A673 (cell line): ENCODE measurements at regions not wholly inside any gene's neighbourhood (a gene's known extent, or its start where the extent isn't known, plus 50 kb on each side); places are given as distances from the start of the nearest gene placed in this dataset.

Experiments used
- BruUV-seq: library from RNA; stranded (reverse); fragments of 400-500 nt; replicated peaks from 2 replicates; lab custom pipeline; 2021; lab: Mats Ljungman, UMichigan
- CTCF ChIA-PET: fragments of 300-600 bp; sonication (Branson Sonifier 250); formaldehyde crosslinking; loops from one replicate; lab custom pipeline; 2022; ENCODE audit warnings: antibody characterized with exemption; lab: Charles Lee
- POLR2A ChIA-PET: fragments of 300-600 bp; sonication (Branson Sonifier 250); formaldehyde crosslinking; loops from one replicate; lab custom pipeline; 2022; ENCODE audit warnings: antibody characterized with exemption; ENCODE audit not compliant: low non-redundant PET; lab: Charles Lee
- DNase-seq: peaks from one replicate; pipeline ENCODE4 v3.0.0-alpha.2; 2015; ENCODE audit warnings: low spot score
- H3K27ac ChIP-seq: fragments of 200-600 bp; sonication (generic); 2 replicates; pipeline ENCODE4 v1.5.1; 2016; ENCODE audit warnings: mixed run types, low read depth, mild to moderate bottlenecking, mixed read lengths, antibody characterized with exemption, low read length; ENCODE audit not compliant: poor library complexity, severe bottlenecking
- H3K27me3 ChIP-seq: fragments of 200-600 bp; sonication (generic); replicated peaks from 2 replicates; pipeline ENCODE4 v1.6.1; 2017; ENCODE audit warnings: mixed run types, low read depth, mild to moderate bottlenecking, mixed read lengths, antibody characterized with exemption, low read length; ENCODE audit not compliant: insufficient read depth, poor library complexity
- H3K36me3 ChIP-seq: fragments of 200-600 bp; sonication (generic); 2 replicates; pipeline ENCODE4 v1.6.1; 2016; ENCODE audit warnings: mixed run types, mild to moderate bottlenecking, mixed read lengths, antibody characterized with exemption, low read length; ENCODE audit not compliant: insufficient read depth, poor library complexity, severe bottlenecking
- H3K4me1 ChIP-seq: fragments of 200-600 bp; sonication (generic); 2 replicates; pipeline ENCODE4 v1.6.1; 2017; ENCODE audit warnings: mixed run types, mild to moderate bottlenecking, mixed read lengths, antibody characterized with exemption, low read length; ENCODE audit not compliant: insufficient read depth, poor library complexity, severe bottlenecking
- H3K4me3 ChIP-seq: fragments of 200-600 bp; sonication (generic); 2 replicates; pipeline ENCODE4 v1.5.1; 2016; ENCODE audit warnings: low read depth, mixed run types, mild to moderate bottlenecking, mixed read lengths, low read length; ENCODE audit not compliant: poor library complexity, severe bottlenecking
- H3K9me3 ChIP-seq: fragments of 200-600 bp; sonication (generic); 2 replicates; pipeline ENCODE4 v1.6.1; 2016; ENCODE audit warnings: mixed run types, low read depth, mild to moderate bottlenecking, mixed read lengths, antibody characterized with exemption, low read length; ENCODE audit not compliant: poor library complexity, severe bottlenecking
- CTCF ChIP-seq: fragments of 300-800, 200-600 bp; sonication (generic); conservative IDR thresholded peaks from 2 replicates; pipeline ENCODE4 v1.5.1; 2017; ENCODE audit warnings: low read depth, mild to moderate bottlenecking, antibody characterized with exemption, low read length, moderate library complexity, mixed read lengths
- EZH2 ChIP-seq: fragments of 200-600 bp; sonication (generic); IDR thresholded peaks from 2 replicates; pipeline ENCODE4 v1.6.1; 2017; ENCODE audit warnings: borderline replicate concordance, low read depth, mild to moderate bottlenecking, mixed read lengths, antibody characterized with exemption, low read length; ENCODE audit not compliant: poor library complexity, severe bottlenecking
- intact Hi-C: fragments of 100-400 bp; cut with micrococcal nuclease; formaldehyde crosslinking; loops from one replicate; pipeline ENCODE4 v1.10.0; 2022; ENCODE audit not compliant: unreplicated experiment

GRCh38 chr11:28819741-28820140, 711.6 kb downstream of the METTL15 start:
- BruUV-seq, result no TSS peak
- intact Hi-C loops, result no loop called here
- H3K9me3 ChIP-seq, result no peaks in the 10 kb centered on the region
- H3K27me3 ChIP-seq, result no peaks in the 10 kb centered on the region
- no peak overlapping the region for H3K4me3 ChIP-seq
- ChIA-PET POLR2A (no interaction called here), CTCF (no interaction called here)
- H3K4me1 ChIP-seq, result no peaks in the 10 kb centered on the region
- no peaks in the 10 kb centered on the region for H3K36me3 ChIP-seq
- no peak for DNase-seq
- TF ChIP-seq CTCF, result no peak
- no peak overlapping the region for H3K27ac ChIP-seq

- intact Hi-C loops, result loop anchor here (1.0 kb wide), 1 partner anchor 39 kb away; no protein-coding TSS in a partner anchor
- CTCF ChIA-PET, result no interaction called here
- DNase-seq, result no peak
- BruUV-seq, result no TSS peak
- no peaks in the 10 kb centered on the region for H3K36me3 ChIP-seq
- H3K4me3 ChIP-seq, result no peak overlapping the region
- no peaks in the 10 kb centered on the region for H3K9me3 ChIP-seq
- no peak overlapping the region for H3K27ac ChIP-seq
- H3K27me3 ChIP-seq, result no peaks in the 10 kb centered on the region
- no peak for TF ChIP-seq EZH2
- TF ChIP-seq CTCF, result no peak
- no peaks in the 10 kb centered on the region for H3K4me1 ChIP-seq
- POLR2A ChIA-PET, result no interaction called here
Observed at GRCh38 chr11:28815110-28815509, 706.9 kb downstream of the METTL15 start.

GRCh38 chr11:28808771-28809170, 700.6 kb downstream of the METTL15 start:
- intact Hi-C loops, result no loop called here
- H3K4me3 ChIP-seq, result no peak overlapping the region
- no peak overlapping the region for H3K27ac ChIP-seq
- POLR2A ChIA-PET, result no interaction called here
- H3K4me1 ChIP-seq, result no peaks in the 10 kb centered on the region
- H3K27me3 ChIP-seq, result no peaks in the 10 kb centered on the region
- TF ChIP-seq CTCF, result no peak
- H3K36me3 ChIP-seq, result no peaks in the 10 kb centered on the region
- no peaks in the 10 kb centered on the region for H3K9me3 ChIP-seq
- no TSS peak for BruUV-seq
- DNase-seq, result peak; percentile 32
- CTCF ChIA-PET, result no interaction called here
